ENCODE measurements at regions not wholly inside any gene's neighbourhood (a gene's known extent, or its start where the extent isn't known, plus 50 kb on each side); places are given as distances from the start of the nearest gene placed in this dataset.

GRCh38 chr2:19776941-19777514, 124.8 kb downstream of the TTC32 start:
- no peak for DNase-seq

GRCh38 chr2:19775838-19776237, 125.9 kb downstream of the TTC32 start:
- DNase-seq = no peak

- DNase-seq = no peak
Measured at GRCh38 chr2:19775315-19775714, 126.5 kb downstream of the TTC32 start.

GRCh38 chr2:19774805-19775176, 127.0 kb downstream of the TTC32 start:
- DNase-seq = no peak

- DNase-seq = no peak
Measured at GRCh38 chr2:19772981-19773380, 128.8 kb downstream of the TTC32 start.

GRCh38 chr2:19769513-19769912, 132.3 kb downstream of the TTC32 start:
- DNase-seq = no peak

GRCh38 chr2:19767899-19768298, 133.9 kb downstream of the TTC32 start:
- DNase-seq = no peak

GRCh38 chr2:19764998-19765397, 136.8 kb downstream of the TTC32 start:
- DNase-seq = no peak

- no peak for DNase-seq
Measured at GRCh38 chr2:19763731-19764130, 138.1 kb downstream of the TTC32 start.

- no peak for DNase-seq
Measured at GRCh38 chr2:19762959-19763605, 138.7 kb downstream of the TTC32 start.

- no peak for DNase-seq
Measured at GRCh38 chr2:19762142-19762541, 139.6 kb downstream of the TTC32 start.

- DNase-seq = no peak
Measured at GRCh38 chr2:19759880-19760279, 141.9 kb downstream of the TTC32 start.

GRCh38 chr2:19758658-19759057, 143.1 kb downstream of the TTC32 start:
- DNase-seq = no peak

GRCh38 chr2:19757586-19757985, 144.2 kb downstream of the TTC32 start:
- no peak for DNase-seq

- DNase-seq = no peak
Measured at GRCh38 chr2:19754907-19755306, 146.9 kb downstream of the TTC32 start.

- DNase-seq = no peak
Measured at GRCh38 chr2:19753818-19754217, 148.0 kb downstream of the TTC32 start.

- DNase-seq = no peak
Measured at GRCh38 chr2:19753314-19753713, 148.5 kb downstream of the TTC32 start.

- no peak for DNase-seq
Measured at GRCh38 chr2:19752500-19752899, 149.3 kb downstream of the TTC32 start.

GRCh38 chr2:19751631-19752030, 150.2 kb downstream of the TTC32 start:
- DNase-seq = no peak

GRCh38 chr2:19750136-19750535, 151.6 kb downstream of the TTC32 start:
- no peak for DNase-seq

GRCh38 chr2:19749507-19749836, 152.3 kb downstream of the TTC32 start:
- no peak for DNase-seq

GRCh38 chr2:19748711-19749506, 152.9 kb downstream of the TTC32 start:
- DNase-seq = no peak

- no peak for DNase-seq
Measured at GRCh38 chr2:19748073-19748375, 153.8 kb downstream of the TTC32 start.

GRCh38 chr2:19747310-19748072, 154.3 kb downstream of the TTC32 start:
- DNase-seq = no peak
